Cardiac muscle cell (in vitro differentiated cells and primary cell): ENCODE measurements at regions not wholly inside any gene's neighbourhood (a gene's known extent, or its start where the extent isn't known, plus 50 kb on each side); places are given as distances from the start of the nearest gene placed in this dataset.

Source experiments
- DNase-seq, 2 donors: peaks; one replicate each; pipeline versions ENCODE4 v3.0.0 to v3.0.0-alpha.2; 2010 to 2017; ENCODE audit warnings: low read depth in 1 of 2, low spot score in 1 of 2
- H3K27ac ChIP-seq: fragments of 200-600 bp; sonication (generic); 2 replicates; pipeline ENCODE4 v1.5.1; 2016
- H3K27me3 ChIP-seq: fragments of 200-600 bp; sonication (generic); 2 replicates; pipeline ENCODE4 v1.6.0; 2016; ENCODE audit warnings: control low read depth
- H3K36me3 ChIP-seq: fragments of 200-600 bp; sonication (generic); 2 replicates; pipeline ENCODE4 v1.5.1; 2016; ENCODE audit warnings: control low read depth
- H3K4me1 ChIP-seq: fragments of 200-600 bp; sonication (generic); 2 replicates; pipeline ENCODE4 v1.8.1; 2017; ENCODE audit warnings: low read depth, mild to moderate bottlenecking, mixed run types
- H3K4me3 ChIP-seq: fragments of 200-600 bp; sonication (generic); 2 replicates; pipeline ENCODE4 v1.5.1; 2016; ENCODE audit warnings: mild to moderate bottlenecking
- H3K9me3 ChIP-seq: fragments of 200-600 bp; sonication (generic); 2 replicates; pipeline ENCODE4 v1.5.1; 2017; ENCODE audit warnings: low read depth, mild to moderate bottlenecking, control low read depth
- TF ChIP-seq, protein P1 (sequence below): IDR thresholded peaks from 2 replicates; pipeline ENCODE4 v1.5.1; 2012; ENCODE audit warnings: low read depth, mild to moderate bottlenecking, low read length

DNA sequence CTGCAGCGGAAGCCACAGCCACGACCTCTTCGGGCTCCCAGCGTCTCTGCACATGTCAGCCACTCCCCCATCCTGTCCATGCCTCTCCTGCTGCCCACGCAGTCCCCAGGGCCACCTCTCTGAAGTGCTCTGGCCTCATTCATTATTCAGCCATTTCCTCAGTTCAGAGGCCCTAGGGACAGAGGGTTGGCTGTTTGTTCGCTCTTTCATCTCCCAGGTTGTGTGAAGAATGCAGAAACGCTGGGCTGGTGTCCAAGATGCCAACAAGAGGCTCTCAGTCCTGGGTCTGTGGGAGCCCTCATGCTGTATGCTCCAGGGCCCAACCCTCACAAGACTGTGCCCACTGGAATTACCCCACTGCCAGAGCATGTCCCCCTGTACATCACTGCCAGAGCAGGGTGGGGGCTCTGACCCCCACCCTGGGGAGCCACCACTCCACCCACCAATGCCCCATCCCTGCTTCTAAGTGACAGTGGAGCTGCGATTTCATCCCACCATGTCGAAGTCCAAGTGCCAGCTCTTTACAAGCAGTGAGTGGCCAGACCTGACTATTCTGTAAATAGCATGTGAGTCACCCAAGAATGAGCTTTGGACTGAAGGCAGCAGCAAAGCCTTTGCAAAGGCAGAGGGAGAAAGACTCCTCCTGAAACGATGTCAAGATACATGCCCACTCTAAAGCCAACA is 209.6 kb downstream of the BUD13 start:
- TF ChIP-seq, protein P1, sequence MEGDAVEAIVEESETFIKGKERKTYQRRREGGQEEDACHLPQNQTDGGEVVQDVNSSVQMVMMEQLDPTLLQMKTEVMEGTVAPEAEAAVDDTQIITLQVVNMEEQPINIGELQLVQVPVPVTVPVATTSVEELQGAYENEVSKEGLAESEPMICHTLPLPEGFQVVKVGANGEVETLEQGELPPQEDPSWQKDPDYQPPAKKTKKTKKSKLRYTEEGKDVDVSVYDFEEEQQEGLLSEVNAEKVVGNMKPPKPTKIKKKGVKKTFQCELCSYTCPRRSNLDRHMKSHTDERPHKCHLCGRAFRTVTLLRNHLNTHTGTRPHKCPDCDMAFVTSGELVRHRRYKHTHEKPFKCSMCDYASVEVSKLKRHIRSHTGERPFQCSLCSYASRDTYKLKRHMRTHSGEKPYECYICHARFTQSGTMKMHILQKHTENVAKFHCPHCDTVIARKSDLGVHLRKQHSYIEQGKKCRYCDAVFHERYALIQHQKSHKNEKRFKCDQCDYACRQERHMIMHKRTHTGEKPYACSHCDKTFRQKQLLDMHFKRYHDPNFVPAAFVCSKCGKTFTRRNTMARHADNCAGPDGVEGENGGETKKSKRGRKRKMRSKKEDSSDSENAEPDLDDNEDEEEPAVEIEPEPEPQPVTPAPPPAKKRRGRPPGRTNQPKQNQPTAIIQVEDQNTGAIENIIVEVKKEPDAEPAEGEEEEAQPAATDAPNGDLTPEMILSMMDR: no peak
- no peaks in the 10 kb centered on the region for H3K36me3 ChIP-seq
- peak in 1 of 2 donors; percentile 26 for DNase-seq
- no peaks in the 10 kb centered on the region for H3K27me3 ChIP-seq
- no peak overlapping the region for H3K27ac ChIP-seq
- H3K4me3 ChIP-seq: no peak overlapping the region
- no peaks in the 10 kb centered on the region for H3K9me3 ChIP-seq
- H3K4me1 ChIP-seq: no peaks in the 10 kb centered on the region

DNA sequence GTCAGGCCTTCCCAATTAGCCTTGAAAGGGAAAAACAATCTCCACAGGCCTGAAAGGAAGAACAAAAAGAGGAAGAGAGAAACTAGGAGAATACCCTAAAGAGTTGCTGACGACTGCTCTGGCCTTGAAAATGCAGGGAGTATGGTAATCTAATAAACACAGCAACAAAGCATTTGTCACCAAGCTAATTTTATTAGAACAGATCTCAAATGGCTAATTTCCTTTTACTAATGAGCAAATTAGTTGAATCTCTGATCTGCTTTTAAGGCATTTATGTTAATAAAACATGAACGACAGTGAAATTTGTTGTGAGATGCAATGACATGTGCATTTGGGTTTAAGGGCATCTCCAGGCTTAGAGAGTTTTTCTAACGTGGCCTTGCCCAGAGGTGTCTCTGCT is 212.2 kb downstream of the BUD13 start:
- no peak for DNase-seq
- Histone ChIP-seq H3K9me3 (no peaks in the 10 kb centered on the region), H3K36me3 (no peaks in the 10 kb centered on the region), H3K27me3 (no peaks in the 10 kb centered on the region), H3K4me3 (no peak overlapping the region), H3K27ac (no peak overlapping the region), H3K4me1 (no peaks in the 10 kb centered on the region)
- TF ChIP-seq, protein P1: no peak

DNA sequence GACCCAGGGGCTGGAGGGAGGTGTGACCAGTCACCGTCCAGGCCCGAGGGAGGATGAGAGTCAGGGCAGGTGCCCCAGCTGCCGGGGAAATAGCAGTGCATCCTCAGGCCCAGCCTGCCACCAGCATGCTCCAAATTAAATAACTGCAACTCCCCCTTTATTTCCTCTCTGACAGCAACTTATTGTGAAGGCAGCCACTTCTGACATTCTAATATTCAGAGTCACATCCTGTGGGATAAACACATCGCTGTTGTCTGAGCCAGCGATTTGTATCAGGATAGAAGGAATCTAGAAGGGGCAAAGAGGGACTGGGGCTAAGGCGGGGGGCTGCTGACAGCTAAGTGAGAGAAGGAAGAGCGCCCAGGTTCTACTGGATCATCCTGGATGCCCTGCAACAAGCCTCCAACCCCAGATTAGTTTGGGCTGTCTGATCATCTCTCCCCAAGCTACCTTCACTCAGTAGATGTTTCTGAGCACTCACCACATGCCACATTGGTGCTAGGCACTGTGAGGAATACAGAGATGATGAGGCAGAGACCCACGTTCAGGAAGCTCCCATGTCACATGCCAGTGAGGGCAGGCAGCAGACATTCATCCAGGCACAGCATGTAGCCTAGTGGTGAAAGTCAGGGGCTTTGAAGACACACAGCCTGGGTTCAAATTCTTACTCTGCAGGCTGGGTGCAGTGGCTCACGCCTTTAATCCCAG is 214.1 kb downstream of the BUD13 start:
- H3K4me1 ChIP-seq: no peaks in the 10 kb centered on the region
- H3K36me3 ChIP-seq: no peaks in the 10 kb centered on the region
- no peaks in the 10 kb centered on the region for H3K9me3 ChIP-seq
- no peak overlapping the region for H3K27ac ChIP-seq
- DNase-seq: peak in 1 of 2 donors; percentile 28
- TF ChIP-seq, protein P1: no peak
- no peak overlapping the region for H3K4me3 ChIP-seq
- H3K27me3 ChIP-seq: no peaks in the 10 kb centered on the region

DNA sequence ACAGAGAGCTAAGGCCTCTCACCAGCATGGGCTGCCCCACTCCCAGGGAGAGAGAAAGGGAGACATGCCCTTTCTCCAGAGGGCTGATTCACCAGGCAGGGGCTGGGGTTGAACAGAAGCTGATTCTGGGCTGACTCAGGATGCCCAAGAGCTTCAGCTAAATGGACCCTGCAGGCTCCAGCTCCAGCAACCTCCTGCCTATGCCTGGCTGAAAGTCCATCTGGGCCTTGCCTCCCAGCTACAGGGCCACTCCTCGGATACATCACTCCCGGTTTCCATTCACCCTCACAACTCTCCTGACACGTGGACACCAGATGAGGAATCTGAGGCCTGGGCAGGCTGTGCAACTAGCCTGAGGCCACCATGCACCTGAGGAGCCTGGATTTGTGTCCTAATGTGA is 215.5 kb downstream of the BUD13 start:
- no peak for DNase-seq
- Histone ChIP-seq H3K4me1 (no peaks in the 10 kb centered on the region), H3K36me3 (no peaks in the 10 kb centered on the region), H3K27ac (no peak overlapping the region), H3K9me3 (no peaks in the 10 kb centered on the region), H3K4me3 (no peak overlapping the region), H3K27me3 (no peaks in the 10 kb centered on the region)
- TF ChIP-seq, protein P1: no peak

DNA sequence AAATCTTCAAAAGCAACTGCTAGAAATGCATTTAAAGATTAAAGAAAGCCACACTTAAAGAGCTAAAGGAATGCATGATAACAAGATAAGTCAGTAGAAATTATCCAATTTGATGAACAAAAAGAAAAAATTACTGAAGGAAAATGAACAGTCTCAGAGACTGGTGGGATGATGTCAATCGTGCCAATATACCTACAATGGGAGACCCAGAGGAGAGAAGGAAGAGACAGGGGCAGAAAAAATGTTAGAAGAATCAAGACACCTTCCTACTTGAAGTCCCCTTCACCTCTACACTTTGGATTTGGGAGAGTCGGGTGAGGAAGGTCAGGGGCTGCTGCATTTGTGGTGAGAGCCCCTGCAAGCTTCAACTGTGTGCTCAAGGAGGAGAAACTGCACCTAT is 216.3 kb downstream of the BUD13 start:
- Histone ChIP-seq H3K9me3 (no peaks in the 10 kb centered on the region), H3K4me3 (no peak overlapping the region), H3K27ac (no peak overlapping the region), H3K4me1 (no peaks in the 10 kb centered on the region), H3K36me3 (no peaks in the 10 kb centered on the region), H3K27me3 (no peaks in the 10 kb centered on the region)
- DNase-seq: no peak
- TF ChIP-seq, protein P1: no peak
